IMR-90 (cell line): ENCODE measurements at regions not wholly inside any gene's neighbourhood (a gene's known extent, or its start where the extent isn't known, plus 50 kb on each side); places are given as distances from the start of the nearest gene placed in this dataset.

Source experiments
- ATAC-seq: fragments of 200-7000 bp; cut with Tn5 transposase; 2 replicates; pipeline ENCODE4 v1.9.1; 2020; ENCODE audit warnings: low read depth, mild to moderate bottlenecking, moderate library complexity
- BruUV-seq: library from RNA; stranded (reverse); fragments of 400-500 nt; replicated peaks from 2 replicates; lab custom pipeline; 2021; lab: Mats Ljungman, UMichigan
- CTCF ChIA-PET: fragments of 300-600 bp; formaldehyde crosslinking; extraction: SDS; loops from one replicate; lab custom pipeline; 2021; ENCODE audit warnings: antibody characterized with exemption; lab: Yijun Ruan, JAX
- POLR2A ChIA-PET: fragments of 300-600 bp; sonication (Branson Sonifier 250); formaldehyde crosslinking; loops from one replicate; lab custom pipeline; 2022; ENCODE audit warnings: antibody characterized with exemption; ENCODE audit not compliant: unreplicated experiment; lab: Charles Lee
- DNase-seq: peaks from one replicate; pipeline ENCODE4 v3.0.0; 2013
- H2AFZ ChIP-seq: replicated peaks from 2 replicates; pipeline ENCODE3; 2013; ENCODE audit warnings: low read length, mild to moderate bottlenecking; ENCODE audit not compliant: poor library complexity
- H2AK5ac ChIP-seq: 2 replicates; pipeline ENCODE4 v1.6.1; 2013; ENCODE audit warnings: low read depth, low read length, inconsistent platforms
- H2AK9ac ChIP-seq: replicated peaks from 2 replicates; pipeline ENCODE3; 2013; ENCODE audit warnings: mild to moderate bottlenecking, low read depth, low read length, moderate library complexity; ENCODE audit not compliant: poor library complexity
- H2BK120ac ChIP-seq: 2 replicates; pipeline ENCODE4 v1.6.1; 2013; ENCODE audit warnings: low read depth, low read length, inconsistent platforms
- H2BK15ac ChIP-seq: 3 replicates; pipeline ENCODE4 v1.6.1; 2013; ENCODE audit warnings: low read depth, low read length, inconsistent platforms
- H2BK20ac ChIP-seq: 2 replicates; pipeline ENCODE4 v1.6.1; 2013; ENCODE audit warnings: low read depth, mild to moderate bottlenecking, inconsistent platforms, low read length, moderate library complexity
- H2BK5ac ChIP-seq: 2 replicates; pipeline ENCODE4 v1.6.1; 2013; ENCODE audit warnings: mild to moderate bottlenecking, low read depth, low read length, inconsistent platforms; ENCODE audit not compliant: poor library complexity, severe bottlenecking
- H3K14ac ChIP-seq: replicated peaks from 2 replicates; pipeline ENCODE4 v1.6.1; 2013; ENCODE audit warnings: low read depth, low read length, inconsistent platforms
- H3K18ac ChIP-seq: 2 replicates; pipeline ENCODE4 v1.6.1; 2013; ENCODE audit warnings: low read depth, low read length, control low read depth
- H3K23ac ChIP-seq: 2 replicates; pipeline ENCODE4 v1.6.1; 2013; ENCODE audit warnings: low read depth, low read length, inconsistent platforms
- H3K27ac ChIP-seq: 2 replicates; pipeline ENCODE4 v1.5.1; 2013; ENCODE audit warnings: mild to moderate bottlenecking, control low read depth, low read length; ENCODE audit not compliant: insufficient read depth
- H3K27me3 ChIP-seq: 2 replicates; pipeline ENCODE4 v1.6.1; 2013; ENCODE audit warnings: low read length; ENCODE audit not compliant: control insufficient read depth, insufficient read depth
- H3K36me3 ChIP-seq: 2 replicates; pipeline ENCODE4 v1.6.1; 2013; ENCODE audit warnings: low read length, mixed read lengths; ENCODE audit not compliant: control insufficient read depth, insufficient read depth
- H3K4ac ChIP-seq: 2 replicates; pipeline ENCODE4 v1.6.1; 2013; ENCODE audit warnings: low read depth, low read length, inconsistent platforms
- H3K4me1 ChIP-seq: 2 replicates; pipeline ENCODE4 v1.6.1; 2013; ENCODE audit warnings: low read length, mixed read lengths; ENCODE audit not compliant: control insufficient read depth, insufficient read depth
- H3K4me2 ChIP-seq: 2 replicates; pipeline ENCODE4 v1.6.1; 2013; ENCODE audit warnings: low read depth, mild to moderate bottlenecking, control low read depth, low read length, moderate library complexity
- H3K4me3 ChIP-seq: 2 replicates; pipeline ENCODE4 v1.5.1; 2013; ENCODE audit warnings: low read depth, mild to moderate bottlenecking, control low read depth, low read length, moderate library complexity; ENCODE audit not compliant: insufficient read depth
- H3K56ac ChIP-seq: 2 replicates; pipeline ENCODE4 v1.6.1; 2013; ENCODE audit warnings: low read length, inconsistent platforms; ENCODE audit not compliant: insufficient read depth; ENCODE audit errors: extremely low read depth
- H3K79me1 ChIP-seq, 2 experiments: 2 replicates each; pipeline ENCODE4 v1.6.1; 2013; ENCODE audit warnings: low read length in 2 of 2, inconsistent platforms in 1 of 2, low read depth in 1 of 2
- H3K9ac ChIP-seq: 2 replicates; pipeline ENCODE4 v1.6.1; 2013; ENCODE audit warnings: low read depth, low read length, control low read depth
- H3K9me1 ChIP-seq: 2 replicates; pipeline ENCODE4 v1.6.1; 2013; ENCODE audit warnings: low read length, inconsistent platforms; ENCODE audit not compliant: insufficient read depth
- H3K9me3 ChIP-seq: 2 replicates; pipeline ENCODE4 v1.6.1; 2013; ENCODE audit warnings: low read length; ENCODE audit not compliant: control insufficient read depth, insufficient read depth
- H4K20me1 ChIP-seq: 2 replicates; pipeline ENCODE4 v1.6.1; 2013; ENCODE audit warnings: low read length, inconsistent platforms; ENCODE audit not compliant: insufficient read depth
- H4K5ac ChIP-seq: 2 replicates; pipeline ENCODE4 v1.6.1; 2013; ENCODE audit warnings: mild to moderate bottlenecking, low read depth, low read length, control low read depth
- H4K8ac ChIP-seq, 2 experiments: 2 replicates each; pipeline ENCODE4 v1.6.1; 2013; ENCODE audit warnings: low read depth in 2 of 2, low read length in 2 of 2, control low read depth in 1 of 2, inconsistent platforms in 1 of 2
- H4K91ac ChIP-seq: 2 replicates; pipeline ENCODE4 v1.6.1; 2013; ENCODE audit warnings: low read depth, low read length, inconsistent platforms; ENCODE audit not compliant: insufficient read depth
- FOS ChIP-seq: fragments of 150-350 bp; IDR thresholded peaks from 2 replicates; pipeline ENCODE4 v1.6.1; 2016; ENCODE audit warnings: low read depth, low read length
- NFE2L2 ChIP-seq: fragments of 150-350 bp; IDR thresholded peaks from 2 replicates; pipeline ENCODE4 v1.6.1; 2016; ENCODE audit warnings: low read depth, mild to moderate bottlenecking, low read length
- WGBS, 2 experiments: methylation state at CpG; one replicate each; pipeline versions ENCODE4 v1.1.5 to v1.1.7; 2013; ENCODE audit warnings: missing lambda C conversion rate in 2 of 2; ENCODE audit not compliant: insufficient read length in 1 of 2; ENCODE audit errors: extremely low coverage in 2 of 2; 5-methylcytosine and 5-hydroxymethylcytosine counted together
- dilution Hi-C: fragments of 300-500 bp; cut with HindIII; formaldehyde crosslinking; loops from one replicate; pipeline ENCODE4 v1.14.3; 2018; ENCODE audit warnings: low sequenced_read_pairs; ENCODE audit not compliant: unreplicated experiment
- in situ Hi-C: fragments of 300-500 bp; cut with MboI; formaldehyde crosslinking; loops from 3 replicates; pipeline ENCODE4 v1.14.3; 2019; ENCODE audit warnings: low sequenced_read_pairs, inconsistent platforms, mixed read lengths
- intact Hi-C: fragments of 100-400 bp; cut with micrococcal nuclease; formaldehyde crosslinking; loops from 2 replicates; pipeline ENCODE4 v1.10.0; 2022

DNA sequence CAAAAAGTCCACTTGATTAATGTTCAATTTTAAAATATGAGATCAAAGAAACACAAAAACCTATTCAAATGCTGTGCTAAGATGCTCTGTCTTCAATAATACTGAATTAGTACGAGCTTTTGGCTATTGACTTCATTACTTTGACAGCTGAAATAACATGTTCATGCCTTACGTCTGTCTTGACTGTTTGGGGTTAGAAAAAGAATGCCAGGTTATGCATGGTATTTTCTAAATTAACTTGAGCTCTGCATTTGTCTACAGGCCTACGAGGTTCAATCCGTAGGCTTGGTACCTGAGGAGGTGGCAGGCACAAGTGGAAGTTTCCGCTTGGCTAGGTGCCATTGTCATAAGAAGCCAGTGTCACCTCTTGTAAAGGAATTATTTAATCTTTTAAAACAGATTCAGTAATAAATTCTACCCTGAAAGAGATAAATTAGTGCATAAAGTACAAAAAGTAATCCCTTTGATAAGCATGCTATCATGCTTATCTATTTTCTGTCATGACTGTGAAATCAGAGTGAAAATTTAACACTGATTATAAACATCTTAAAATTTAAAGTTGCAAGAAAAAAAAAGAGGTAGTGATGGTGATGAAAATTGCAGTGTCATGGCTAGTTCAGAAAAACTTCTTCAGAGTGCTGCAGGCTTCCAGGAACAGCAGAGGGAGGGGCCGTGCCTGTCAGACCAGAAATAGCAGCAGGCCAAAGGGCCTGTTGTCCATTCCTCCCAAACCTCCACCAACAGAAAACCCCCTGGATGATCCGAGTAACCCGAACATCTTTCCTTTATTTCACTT, 115.7 kb downstream of the ARRDC4 start:
- no peaks in the 10 kb centered on the region for H3K36me3 ChIP-seq
- H2BK120ac ChIP-seq = no peak overlapping the region
- no peaks in the 10 kb centered on the region for H3K27me3 ChIP-seq
- no peak for ATAC-seq
- H3K79me1 ChIP-seq = no peaks in the 10 kb centered on the region
- WGBS, 2 experiments = no CpG with 5 or more reads among the region's 8 CpGs
- H2AK9ac ChIP-seq = no peak overlapping the region
- H3K14ac ChIP-seq = no peak overlapping the region
- H4K91ac ChIP-seq = no peak overlapping the region
- no peak overlapping the region for H3K27ac ChIP-seq
- no peak overlapping the region for H3K4ac ChIP-seq
- no peaks in the 10 kb centered on the region for H4K20me1 ChIP-seq
- H3K23ac ChIP-seq = no peak overlapping the region
- CTCF ChIA-PET = no interaction called here
- no peak overlapping the region for H4K8ac ChIP-seq
- H3K4me2 ChIP-seq = no peak overlapping the region
- no peak overlapping the region for H3K4me3 ChIP-seq
- H3K56ac ChIP-seq = no peak overlapping the region
- no peak overlapping the region for H2BK5ac ChIP-seq
- no TSS peak for BruUV-seq
- TF ChIP-seq NFE2L2 (peak; percentile 59; the same call in 1 of the 2 replicates), FOS (no peak)
- H2BK15ac ChIP-seq = no peak overlapping the region
- POLR2A ChIA-PET = no interaction called here
- dilution Hi-C loops (no loop called here), intact Hi-C loops (loop anchor here (10.0 kb wide), 1 partner anchor 71 kb away; no protein-coding TSS in a partner anchor), in situ Hi-C loops (no loop called here)
- no peak overlapping the region for H3K9ac ChIP-seq
- no peak for DNase-seq
- no peaks in the 10 kb centered on the region for H3K4me1 ChIP-seq
- H3K18ac ChIP-seq = no peak overlapping the region
- no peak overlapping the region for H4K5ac ChIP-seq
- peaks cover 4% of the 10 kb centered on the region for H3K9me3 ChIP-seq
- H2BK20ac ChIP-seq = no peak overlapping the region
- no peak overlapping the region for H2AFZ ChIP-seq
- no peaks in the 10 kb centered on the region for H3K9me1 ChIP-seq
- H2AK5ac ChIP-seq = no peak overlapping the region
